GM13977 (cell line): ENCODE measurements at regions not wholly inside any gene's neighbourhood (a gene's known extent, or its start where the extent isn't known, plus 50 kb on each side); places are given as distances from the start of the nearest gene placed in this dataset.
"Not testable (repeated sequence)": the region's sequence is repeated elsewhere in the genome, so short reads cannot be mapped to it uniquely, and the experiment has no call there.

Experiments
- DNase-seq: peaks from one replicate; pipeline ENCODE4 v3.0.0; 2012; ENCODE audit warnings: low spot score
- in situ Hi-C: fragments of 300-500 bp; cut with MboI; formaldehyde crosslinking; loops from one replicate; pipeline ENCODE4 v1.12.0; 2022; ENCODE audit warnings: low sequenced_read_pairs, low pct_unique_long_range_greater_than_20kb, mixed read lengths, inconsistent platforms; ENCODE audit not compliant: unreplicated experiment
- TF ChIP-seq, protein P1 (sequence below): IDR thresholded peaks from 2 replicates; pipeline ENCODE4 v1.5.1; 2012; ENCODE audit warnings: mild to moderate bottlenecking, control low read depth; ENCODE audit not compliant: insufficient read depth; ENCODE audit errors: extremely low read depth, missing control alignments

DNA sequence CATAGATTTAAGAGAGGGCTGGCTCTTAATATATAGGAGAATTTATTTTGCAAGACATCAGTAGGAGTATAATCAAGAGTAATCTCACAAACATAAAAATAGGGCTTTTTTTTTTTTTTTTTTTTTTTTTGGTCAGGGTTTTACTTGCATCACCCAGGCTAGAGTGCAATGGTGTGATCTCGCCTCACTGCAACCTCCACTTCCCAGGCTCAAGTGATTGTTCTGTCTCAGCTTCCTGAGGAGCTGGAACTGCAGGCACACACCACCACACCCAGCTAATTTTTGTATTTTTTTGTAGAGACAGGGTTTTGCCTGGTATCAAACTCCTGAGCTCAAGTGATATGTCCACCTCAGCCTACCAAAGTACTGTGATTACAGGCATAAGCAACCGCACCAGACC, 535.3 kb downstream of the CCSER2 start:
- in situ Hi-C loops: no loop called here
- no peak for DNase-seq
- TF ChIP-seq, protein P1, sequence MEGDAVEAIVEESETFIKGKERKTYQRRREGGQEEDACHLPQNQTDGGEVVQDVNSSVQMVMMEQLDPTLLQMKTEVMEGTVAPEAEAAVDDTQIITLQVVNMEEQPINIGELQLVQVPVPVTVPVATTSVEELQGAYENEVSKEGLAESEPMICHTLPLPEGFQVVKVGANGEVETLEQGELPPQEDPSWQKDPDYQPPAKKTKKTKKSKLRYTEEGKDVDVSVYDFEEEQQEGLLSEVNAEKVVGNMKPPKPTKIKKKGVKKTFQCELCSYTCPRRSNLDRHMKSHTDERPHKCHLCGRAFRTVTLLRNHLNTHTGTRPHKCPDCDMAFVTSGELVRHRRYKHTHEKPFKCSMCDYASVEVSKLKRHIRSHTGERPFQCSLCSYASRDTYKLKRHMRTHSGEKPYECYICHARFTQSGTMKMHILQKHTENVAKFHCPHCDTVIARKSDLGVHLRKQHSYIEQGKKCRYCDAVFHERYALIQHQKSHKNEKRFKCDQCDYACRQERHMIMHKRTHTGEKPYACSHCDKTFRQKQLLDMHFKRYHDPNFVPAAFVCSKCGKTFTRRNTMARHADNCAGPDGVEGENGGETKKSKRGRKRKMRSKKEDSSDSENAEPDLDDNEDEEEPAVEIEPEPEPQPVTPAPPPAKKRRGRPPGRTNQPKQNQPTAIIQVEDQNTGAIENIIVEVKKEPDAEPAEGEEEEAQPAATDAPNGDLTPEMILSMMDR: no peak

DNA sequence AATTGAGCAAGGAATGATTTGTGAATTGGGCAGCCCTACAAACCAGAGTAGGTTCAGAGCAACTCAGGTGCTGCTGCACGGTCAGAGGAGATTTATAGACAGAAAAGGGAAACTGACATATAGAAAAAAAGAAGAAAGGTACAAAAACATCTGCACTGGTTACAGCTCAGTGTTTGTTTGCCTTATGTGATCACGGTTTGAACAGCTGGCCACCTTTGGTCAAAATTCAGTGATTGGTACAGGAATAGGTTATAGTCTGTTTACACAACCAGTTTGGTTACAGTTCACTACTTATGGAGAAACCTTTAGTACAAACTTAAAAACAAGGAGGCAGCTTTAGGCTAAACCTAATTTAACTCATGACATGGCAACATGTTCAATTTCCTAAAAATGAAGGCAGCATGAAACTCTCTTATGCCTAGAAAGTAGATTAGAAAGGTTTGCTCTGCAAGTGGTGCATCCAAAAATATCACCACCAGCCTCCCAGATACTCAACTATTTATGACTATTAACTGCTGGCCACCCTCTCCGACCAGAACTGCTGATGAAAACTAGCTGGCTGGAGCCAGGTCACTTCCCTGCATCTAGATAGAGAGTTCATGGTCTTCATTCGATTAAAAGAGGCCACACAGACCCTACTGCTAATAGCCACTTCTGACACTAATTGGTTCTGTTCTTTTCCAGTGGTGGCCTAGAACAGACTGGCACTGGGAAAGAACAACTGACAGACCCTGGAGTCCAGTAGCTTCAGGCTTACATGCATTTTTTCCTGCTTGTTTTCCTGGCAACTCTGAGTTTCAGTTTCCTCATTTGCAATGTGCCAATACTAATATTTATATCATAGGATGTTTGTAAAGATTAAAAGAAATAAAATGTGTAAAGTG, 548.0 kb downstream of the CCSER2 start:
- no peak for DNase-seq
- TF ChIP-seq, protein P1: no peak
- in situ Hi-C loops: no loop called here

DNA sequence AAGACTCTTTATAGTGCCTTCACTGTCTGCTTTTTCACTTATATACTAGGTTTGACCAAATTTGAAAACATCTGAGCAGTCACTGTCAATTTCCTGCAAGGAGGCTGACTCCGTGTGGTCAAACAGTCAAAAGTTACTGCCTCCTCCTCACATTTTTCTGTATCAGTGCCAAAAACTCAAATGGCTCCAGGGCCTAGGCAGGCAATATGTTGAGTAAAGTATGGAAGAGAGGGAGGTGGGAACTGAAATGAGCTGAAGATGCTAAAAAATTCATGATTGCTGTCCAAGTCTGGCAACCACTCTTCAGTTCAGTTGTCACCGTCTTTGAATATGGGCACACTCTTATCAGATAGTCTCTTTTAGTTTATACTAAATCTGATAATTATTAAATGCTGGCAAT, 551.6 kb downstream of the CCSER2 start:
- in situ Hi-C loops: no loop called here
- TF ChIP-seq, protein P1: no peak
- no peak for DNase-seq

DNA sequence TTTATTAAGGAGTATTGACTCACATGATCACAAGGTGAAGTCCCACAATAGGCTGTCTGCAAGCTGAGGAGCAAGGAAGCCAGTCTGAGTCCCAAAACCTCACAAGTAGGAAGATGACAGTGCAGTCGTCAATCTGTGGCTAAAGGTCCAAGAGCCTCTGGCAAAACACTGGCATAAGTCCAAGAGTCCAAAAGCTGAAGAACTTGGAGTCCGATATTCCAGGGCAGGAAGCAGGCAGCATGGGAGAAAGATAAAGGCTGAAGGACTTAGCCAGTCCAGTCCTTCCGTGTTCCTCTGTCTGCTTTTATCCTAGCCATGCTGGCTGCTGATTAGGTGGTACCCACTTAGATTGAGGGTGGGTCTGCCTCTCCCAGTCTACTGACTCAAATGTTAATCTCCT, 553.3 kb downstream of the CCSER2 start:
- in situ Hi-C loops, DNase-seq: not testable (repeated sequence)

DNA sequence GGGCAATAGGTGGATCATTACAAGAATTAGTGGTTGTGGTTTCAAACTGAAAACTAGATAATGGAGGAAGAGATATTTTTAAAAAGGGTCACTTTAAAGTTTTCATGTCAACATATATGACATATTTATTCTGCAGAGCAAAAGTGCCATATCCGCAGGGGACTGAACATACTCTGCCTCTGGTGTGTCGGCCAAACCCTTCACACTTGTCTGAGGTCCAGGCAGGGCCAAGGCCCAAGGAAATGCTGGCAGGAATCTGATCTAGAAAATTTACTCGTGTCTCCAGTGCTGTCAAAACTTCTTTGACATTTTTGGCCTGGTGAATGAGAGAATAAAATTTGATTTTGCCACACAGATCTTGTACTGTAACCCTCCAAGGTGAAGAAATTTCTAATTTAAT, 562.3 kb downstream of the CCSER2 start:
- DNase-seq: no peak
- TF ChIP-seq, protein P1: no peak
- in situ Hi-C loops: no loop called here

DNA sequence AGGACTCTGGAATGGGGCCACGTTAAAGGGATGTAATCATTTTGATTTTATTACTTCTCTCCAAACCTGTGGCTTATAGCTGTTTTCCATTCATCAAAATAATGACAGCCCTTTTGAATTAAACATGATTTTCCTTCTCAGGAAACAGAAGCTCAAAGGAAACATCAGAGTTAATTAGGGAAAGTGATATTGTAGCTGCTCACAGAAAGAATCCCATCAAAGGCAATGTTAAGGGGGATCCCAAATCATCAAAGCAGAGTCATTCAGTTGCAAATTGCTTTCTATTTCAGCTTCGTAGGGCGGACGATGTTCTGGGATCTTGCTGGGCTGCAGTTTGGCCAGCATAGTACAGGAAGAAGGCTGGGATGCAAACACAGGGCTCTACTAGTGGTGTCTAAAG, 563.2 kb downstream of the CCSER2 start:
- in situ Hi-C loops: no loop called here
- DNase-seq: no peak
- TF ChIP-seq, protein P1: no peak

DNA sequence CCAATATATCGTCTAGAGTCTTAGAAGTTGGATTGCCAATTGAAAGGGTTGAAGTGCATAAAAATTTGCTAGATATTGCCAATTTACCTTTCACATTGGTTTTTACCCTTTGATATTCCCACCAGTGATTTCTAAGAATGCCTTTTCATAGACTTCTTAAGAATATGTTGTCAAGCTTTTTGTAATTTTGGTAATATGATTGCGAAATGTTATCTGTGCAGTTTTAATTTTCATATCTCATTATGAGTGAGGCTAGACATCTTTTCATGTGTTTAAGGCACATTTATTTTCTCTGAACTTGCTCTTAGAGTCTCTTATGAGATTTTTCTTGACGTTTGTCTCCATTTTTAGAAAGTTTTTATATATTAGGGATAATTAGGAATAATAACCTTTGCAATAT, 567.2 kb downstream of the CCSER2 start:
- in situ Hi-C loops: no loop called here
- DNase-seq: no peak
- TF ChIP-seq, protein P1: no peak
